ENCODE measurements at regions not wholly inside any gene's neighbourhood (a gene's known extent, or its start where the extent isn't known, plus 50 kb on each side); places are given as distances from the start of the nearest gene placed in this dataset.

DNA sequence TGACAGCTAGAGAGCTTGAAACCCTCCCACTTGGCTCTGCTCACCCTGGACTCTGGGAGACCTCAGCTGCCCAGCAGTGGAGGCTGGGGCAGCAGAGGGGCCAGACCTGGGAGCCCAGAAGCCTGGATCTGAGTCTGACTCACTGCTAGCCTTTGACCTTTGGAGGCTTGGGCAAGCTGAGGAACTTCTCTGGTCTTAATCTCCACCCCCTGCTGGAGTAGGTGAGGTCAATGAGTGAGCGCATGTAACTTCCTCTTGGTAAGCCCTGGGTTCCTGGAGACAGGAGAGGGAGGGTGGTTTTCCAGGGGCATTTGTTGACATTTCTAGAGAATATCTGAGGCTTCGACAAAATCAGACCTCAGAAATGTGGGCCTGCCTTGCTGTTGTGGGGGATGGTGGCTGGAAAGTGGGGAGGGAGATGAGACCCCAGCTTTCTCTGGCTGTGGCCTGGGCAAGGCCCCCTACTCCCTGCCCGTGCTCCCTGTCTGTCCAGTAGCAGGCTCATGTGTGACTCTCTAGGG lies 73.0 kb upstream of the YWHAQ start:
- DNase-seq (ENCODE audit: low spot score), result no peak
- BruUV-seq (replicated peaks), result no TSS peak
- intact Hi-C loops (cut with micrococcal nuclease; ENCODE audit: unreplicated experiment), result no loop called here
- ChIA-PET CTCF (no interaction called here), POLR2A (ENCODE audit: low non-redundant PET) (interaction anchor here (0.7 kb wide), 1 partner anchor 600 kb away, joined by 3 read pairs; no protein-coding TSS in a partner anchor)
- Histone ChIP-seq H3K36me3 (ENCODE audit: insufficient read depth, low read length, poor library complexity, severe bottlenecking) (no peaks in the 10 kb centered on the region), H3K4me3 (ENCODE audit: low read depth, low read length, poor library complexity, severe bottlenecking) (no peak overlapping the region), H3K27ac (ENCODE audit: low read depth, low read length, poor library complexity, severe bottlenecking) (no peak overlapping the region), H3K27me3 (replicated peaks; ENCODE audit: insufficient read depth, low read depth, low read length, poor library complexity) (no peaks in the 10 kb centered on the region), H3K9me3 (ENCODE audit: low read depth, low read length, poor library complexity, severe bottlenecking) (no peaks in the 10 kb centered on the region), H3K4me1 (ENCODE audit: insufficient read depth, low read length, poor library complexity, severe bottlenecking) (no peaks in the 10 kb centered on the region)
- TF ChIP-seq, protein P1, sequence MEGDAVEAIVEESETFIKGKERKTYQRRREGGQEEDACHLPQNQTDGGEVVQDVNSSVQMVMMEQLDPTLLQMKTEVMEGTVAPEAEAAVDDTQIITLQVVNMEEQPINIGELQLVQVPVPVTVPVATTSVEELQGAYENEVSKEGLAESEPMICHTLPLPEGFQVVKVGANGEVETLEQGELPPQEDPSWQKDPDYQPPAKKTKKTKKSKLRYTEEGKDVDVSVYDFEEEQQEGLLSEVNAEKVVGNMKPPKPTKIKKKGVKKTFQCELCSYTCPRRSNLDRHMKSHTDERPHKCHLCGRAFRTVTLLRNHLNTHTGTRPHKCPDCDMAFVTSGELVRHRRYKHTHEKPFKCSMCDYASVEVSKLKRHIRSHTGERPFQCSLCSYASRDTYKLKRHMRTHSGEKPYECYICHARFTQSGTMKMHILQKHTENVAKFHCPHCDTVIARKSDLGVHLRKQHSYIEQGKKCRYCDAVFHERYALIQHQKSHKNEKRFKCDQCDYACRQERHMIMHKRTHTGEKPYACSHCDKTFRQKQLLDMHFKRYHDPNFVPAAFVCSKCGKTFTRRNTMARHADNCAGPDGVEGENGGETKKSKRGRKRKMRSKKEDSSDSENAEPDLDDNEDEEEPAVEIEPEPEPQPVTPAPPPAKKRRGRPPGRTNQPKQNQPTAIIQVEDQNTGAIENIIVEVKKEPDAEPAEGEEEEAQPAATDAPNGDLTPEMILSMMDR (conservative IDR thresholded peaks at IDR 0.05; ENCODE audit: low read depth, low read length), result no peak
- no peak for TF ChIP-seq EZH2 (IDR thresholded peaks at IDR 0.05; ENCODE audit: borderline replicate concordance, low read depth, low read length, poor library complexity, severe bottlenecking)

GRCh38 chr2:9704600-9704999 lies 73.8 kb upstream of the YWHAQ start:
- CTCF ChIA-PET, result no interaction called here
- Histone ChIP-seq H3K4me1 (ENCODE audit: insufficient read depth, low read length, poor library complexity, severe bottlenecking) (no peaks in the 10 kb centered on the region), H3K4me3 (ENCODE audit: low read depth, low read length, poor library complexity, severe bottlenecking) (no peak overlapping the region), H3K27ac (ENCODE audit: low read depth, low read length, poor library complexity, severe bottlenecking) (no peak overlapping the region), H3K9me3 (ENCODE audit: low read depth, low read length, poor library complexity, severe bottlenecking) (no peaks in the 10 kb centered on the region), H3K36me3 (ENCODE audit: insufficient read depth, low read length, poor library complexity, severe bottlenecking) (no peaks in the 10 kb centered on the region), H3K27me3 (replicated peaks; ENCODE audit: insufficient read depth, low read depth, low read length, poor library complexity) (no peaks in the 10 kb centered on the region)
- TF ChIP-seq EZH2 (IDR thresholded peaks at IDR 0.05; ENCODE audit: borderline replicate concordance, low read depth, low read length, poor library complexity, severe bottlenecking), result no peak
- TF ChIP-seq, protein P1 (conservative IDR thresholded peaks at IDR 0.05; ENCODE audit: low read depth, low read length), result no peak
- POLR2A ChIA-PET (ENCODE audit: low non-redundant PET), result no interaction called here
- no peak for DNase-seq (ENCODE audit: low spot score)
- intact Hi-C loops (cut with micrococcal nuclease; ENCODE audit: unreplicated experiment), result no loop called here
- no TSS peak for BruUV-seq (replicated peaks)

DNA sequence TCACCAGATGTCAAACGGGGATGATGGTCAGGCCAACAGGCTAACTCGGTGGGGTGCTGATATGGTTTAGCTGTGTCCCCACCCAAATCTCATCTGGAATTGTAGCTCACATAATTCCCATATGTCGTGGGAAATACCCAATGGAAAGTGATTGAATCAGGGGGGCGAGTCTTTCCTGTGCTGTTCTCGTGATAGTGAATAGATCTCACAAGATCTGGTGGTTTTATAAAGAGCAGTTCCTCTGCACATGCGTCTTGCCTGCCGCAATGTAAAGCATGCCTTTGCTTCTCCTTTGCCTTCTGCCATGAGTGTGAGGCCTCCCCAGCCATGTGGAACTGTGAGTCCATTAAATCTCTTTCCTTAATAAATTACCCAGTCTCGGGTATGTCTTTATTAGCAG lies 74.4 kb upstream of the YWHAQ start:
- Histone ChIP-seq H3K9me3 (ENCODE audit: low read depth, low read length, poor library complexity, severe bottlenecking) (no peaks in the 10 kb centered on the region), H3K4me1 (ENCODE audit: insufficient read depth, low read length, poor library complexity, severe bottlenecking) (no peaks in the 10 kb centered on the region), H3K27ac (ENCODE audit: low read depth, low read length, poor library complexity, severe bottlenecking) (no peak overlapping the region), H3K36me3 (ENCODE audit: insufficient read depth, low read length, poor library complexity, severe bottlenecking) (no peaks in the 10 kb centered on the region), H3K4me3 (ENCODE audit: low read depth, low read length, poor library complexity, severe bottlenecking) (no peak overlapping the region), H3K27me3 (replicated peaks; ENCODE audit: insufficient read depth, low read depth, low read length, poor library complexity) (no peaks in the 10 kb centered on the region)
- CTCF ChIA-PET, result no interaction called here
- TF ChIP-seq EZH2 (IDR thresholded peaks at IDR 0.05; ENCODE audit: borderline replicate concordance, low read depth, low read length, poor library complexity, severe bottlenecking), result no peak
- TF ChIP-seq, protein P1 (conservative IDR thresholded peaks at IDR 0.05; ENCODE audit: low read depth, low read length), result no peak
- intact Hi-C loops (cut with micrococcal nuclease; ENCODE audit: unreplicated experiment), result no loop called here
- no peak for DNase-seq (ENCODE audit: low spot score)
- POLR2A ChIA-PET (ENCODE audit: low non-redundant PET), result no interaction called here
- no TSS peak for BruUV-seq (replicated peaks)

Data from A673 (cell line).